SU-DHL-6 (cell line): ENCODE measurements at regions not wholly inside any gene's neighbourhood (a gene's known extent, or its start where the extent isn't known, plus 50 kb on each side); places are given as distances from the start of the nearest gene placed in this dataset.

Experiments used
- CTCF ChIP-seq: fragments of 200-600 bp; sonication (generic); IDR thresholded peaks from one replicate; pipeline ENCODE4 v1.5.1; 2017; ENCODE audit warnings: antibody characterized with exemption, mild to moderate bottlenecking, low read length, moderate library complexity; ENCODE audit not compliant: insufficient read depth, poor library complexity, severe bottlenecking
- EZH2phosphoT487 ChIP-seq: fragments of 200-600 bp; sonication (generic), shearing (Covaris generic); conservative IDR thresholded peaks from 2 replicates; pipeline ENCODE4 v1.6.1; 2018; ENCODE audit warnings: mild to moderate bottlenecking, antibody characterized with exemption, low read length, moderate library complexity, mixed read lengths

GRCh38 chr16:87086156-87086555 is 231.0 kb downstream of the C16orf95 start:
- TF ChIP-seq CTCF (no peak), EZH2phosphoT487 (no peak)
